ENCODE measurements at regions not wholly inside any gene's neighbourhood (a gene's known extent, or its start where the extent isn't known, plus 50 kb on each side); places are given as distances from the start of the nearest gene placed in this dataset.

- TF ChIP-seq CTCF (IDR thresholded peaks at IDR 0.05) (no peak), POLR2A (IDR thresholded peaks at IDR 0.05) (no peak)
Observed at GRCh38 chr3:63060412-63060811, 185.2 kb upstream of the CADPS start.
